CD4-positive, alpha-beta T cell (primary cell): ENCODE measurements at regions not wholly inside any gene's neighbourhood (a gene's known extent, or its start where the extent isn't known, plus 50 kb on each side); places are given as distances from the start of the nearest gene placed in this dataset.

Experiments used
- ATAC-seq: fragments of 200-7000 bp; cut with Tn5 transposase; one replicate; pipeline ENCODE4 v1.10.0; 2022; ENCODE audit warnings: mild to moderate bottlenecking; ENCODE audit not compliant: poor library complexity
- CTCF ChIA-PET: fragments of 350-600 bp; sonication (Branson Sonifier 250); formaldehyde crosslinking; loops from one replicate; lab custom pipeline; 2021; ENCODE audit warnings: antibody characterized with exemption, inconsistent platforms; lab: Charles Lee
- POLR2A ChIA-PET: fragments of 350-600 bp; sonication (Branson Sonifier 250); formaldehyde crosslinking; loops from one replicate; lab custom pipeline; 2021; ENCODE audit warnings: antibody characterized with exemption, inconsistent platforms; lab: Charles Lee
- DNase-seq, 14 experiments: peaks; one replicate each; pipeline ENCODE4 v3.0.0-alpha.2; 2013 to 2020; ENCODE audit warnings: mixed read lengths in 2 of 14
- H3K27ac ChIP-seq, 2 donors: one replicate each; pipeline versions ENCODE4 v1.5.1 to v1.7.0; 2013; ENCODE audit warnings: low read length in 2 of 2, low read depth in 1 of 2, mild to moderate bottlenecking in 1 of 2
- H3K27me3 ChIP-seq, 2 experiments: 1 replicate in 1 of 2; 2 replicates in 1 of 2; pipeline versions ENCODE4 v1.6.1 to v1.7.0; 2013; ENCODE audit warnings: low read length in 2 of 2, control low read depth in 1 of 2, mild to moderate bottlenecking in 1 of 2, moderate library complexity in 1 of 2; ENCODE audit not compliant: insufficient read depth in 2 of 2, control insufficient read depth in 1 of 2
- H3K36me3 ChIP-seq: one replicate; pipeline ENCODE4 v1.6.1; 2013; ENCODE audit warnings: low read length, control low read depth; ENCODE audit not compliant: insufficient read depth
- H3K4me1 ChIP-seq: one replicate; pipeline ENCODE4 v1.6.1; 2013; ENCODE audit warnings: low read length, control low read depth; ENCODE audit not compliant: insufficient read depth
- H3K4me3 ChIP-seq: one replicate; pipeline ENCODE4 v1.5.1; 2013; ENCODE audit warnings: mild to moderate bottlenecking, low read length, moderate library complexity
- H3K9me3 ChIP-seq, 2 experiments: 1 replicate in 1 of 2; 2 replicates in 1 of 2; pipeline versions ENCODE4 v1.6.1 to v1.7.0; 2013; ENCODE audit warnings: low read length in 2 of 2, mild to moderate bottlenecking in 2 of 2, control low read depth in 1 of 2, moderate library complexity in 1 of 2; ENCODE audit not compliant: control insufficient read depth in 1 of 2, insufficient read depth in 1 of 2
- H3K27ac Mint-ChIP-seq: one replicate; pipeline ENCODE4 v1.8.0; 2020; ENCODE audit warnings: mixed read lengths
- H3K27me3 Mint-ChIP-seq: one replicate; pipeline ENCODE4 v1.8.0; 2021; ENCODE audit warnings: mixed read lengths
- H3K36me3 Mint-ChIP-seq: one replicate; pipeline ENCODE4 v1.8.0; 2021; ENCODE audit warnings: low read depth, mixed read lengths
- H3K4me1 Mint-ChIP-seq: one replicate; pipeline ENCODE4 v1.8.0; 2021; ENCODE audit warnings: low read depth, mixed read lengths
- H3K4me3 Mint-ChIP-seq: one replicate; pipeline ENCODE4 v1.8.0; 2020; ENCODE audit warnings: mild to moderate bottlenecking, mixed read lengths
- H3K9me3 Mint-ChIP-seq: one replicate; pipeline ENCODE4 v1.8.0; 2020; ENCODE audit warnings: mixed read lengths
- CTCF ChIP-seq: fragments of 200-600 bp; IDR thresholded peaks from one replicate; pipeline ENCODE4 v1.8.0; 2022; ENCODE audit warnings: antibody characterized with exemption, mild to moderate bottlenecking
- intact Hi-C, 2 experiments: fragments of 100-400 bp; cut with DNase I in 1 of 2; cut with micrococcal nuclease in 1 of 2; formaldehyde crosslinking; loops; one replicate each; pipeline versions ENCODE4 v1.15.1 to v1.9.0; 2023 to 2025; cut with DNase I, micrococcal nuclease

- no peaks in the 10 kb centered on the region for H3K36me3 ChIP-seq
- H3K27ac Mint-ChIP-seq: no peak overlapping the region
- H3K36me3 Mint-ChIP-seq: no peaks in the 10 kb centered on the region
- H3K27me3 Mint-ChIP-seq: no peaks in the 10 kb centered on the region
- H3K4me3 Mint-ChIP-seq: no peak overlapping the region
- CTCF ChIA-PET: no interaction called here
- POLR2A ChIA-PET: no interaction called here
- H3K9me3 ChIP-seq: peaks cover 6 to 7% of the 10 kb centered on the region in 2 experiments
- no peak overlapping the region for H3K4me3 ChIP-seq
- H3K4me1 ChIP-seq: no peaks in the 10 kb centered on the region
- H3K4me1 Mint-ChIP-seq: no peaks in the 10 kb centered on the region
- no peak overlapping the region for H3K27ac ChIP-seq
- DNase-seq (no peak), ATAC-seq (no peak)
- no peak for TF ChIP-seq CTCF
- H3K9me3 Mint-ChIP-seq: peaks cover 32% of the 10 kb centered on the region
- no peaks in the 10 kb centered on the region for H3K27me3 ChIP-seq
- intact Hi-C loops: no loop called here
Observed at GRCh38 chr4:19293781-19294180, 957.9 kb upstream of the SLIT2 start.

GRCh38 chr4:19293080-19293479 lies 958.6 kb upstream of the SLIT2 start:
- H3K36me3 ChIP-seq: no peaks in the 10 kb centered on the region
- H3K4me1 ChIP-seq: no peaks in the 10 kb centered on the region
- H3K4me3 ChIP-seq: no peak overlapping the region
- TF ChIP-seq CTCF: no peak
- no peaks in the 10 kb centered on the region for H3K27me3 ChIP-seq
- Mint-ChIP-seq H3K36me3 (no peaks in the 10 kb centered on the region), H3K27ac (no peak overlapping the region), H3K9me3 (peaks cover 32% of the 10 kb centered on the region), H3K4me3 (no peak overlapping the region), H3K27me3 (no peaks in the 10 kb centered on the region), H3K4me1 (no peaks in the 10 kb centered on the region)
- ATAC-seq: no peak
- intact Hi-C loops: no loop called here
- no peak for DNase-seq
- H3K9me3 ChIP-seq: peaks cover 7 to 8% of the 10 kb centered on the region in 2 experiments
- H3K27ac ChIP-seq: no peak overlapping the region
- ChIA-PET POLR2A (no interaction called here), CTCF (no interaction called here)

- peaks cover 24% of the 10 kb centered on the region for H3K9me3 Mint-ChIP-seq
- no peak for DNase-seq
- POLR2A ChIA-PET: no interaction called here
- no peak overlapping the region for H3K4me3 ChIP-seq
- ATAC-seq: no peak
- H3K9me3 ChIP-seq: peaks cover 0 to 6% of the 10 kb centered on the region in 2 experiments
- H3K4me1 Mint-ChIP-seq: no peaks in the 10 kb centered on the region
- H3K36me3 Mint-ChIP-seq: no peaks in the 10 kb centered on the region
- TF ChIP-seq CTCF: no peak
- CTCF ChIA-PET: no interaction called here
- no peak overlapping the region for H3K4me3 Mint-ChIP-seq
- no peaks in the 10 kb centered on the region for H3K4me1 ChIP-seq
- no peaks in the 10 kb centered on the region for H3K27me3 ChIP-seq
- no peaks in the 10 kb centered on the region for H3K27me3 Mint-ChIP-seq
- no peaks in the 10 kb centered on the region for H3K36me3 ChIP-seq
- no peak overlapping the region for H3K27ac ChIP-seq
- intact Hi-C loops: no loop called here
- H3K27ac Mint-ChIP-seq: no peak overlapping the region
Observed at GRCh38 chr4:19286924-19287323, 964.8 kb upstream of the SLIT2 start.
